Tibial artery (tissue), 4 donors: ENCODE measurements at regions not wholly inside any gene's neighbourhood (a gene's known extent, or its start where the extent isn't known, plus 50 kb on each side); places are given as distances from the start of the nearest gene placed in this dataset.

Experiments
- DNase-seq, 2 donors: peaks; one replicate each; pipeline ENCODE4 v3.0.0-alpha.2; 2019
- H3K27ac ChIP-seq, 2 donors: fragments of 200-600 bp; sonication (generic) in 1 of 2; 1 replicate in 1 of 2; 2 replicates in 1 of 2; pipeline ENCODE4 v1.5.1; 2018 to 2019; ENCODE audit warnings: mild to moderate bottlenecking in 1 of 2
- H3K27me3 ChIP-seq, 2 donors: fragments of 200-600 bp; sonication (generic) in 1 of 2; one replicate each; pipeline versions ENCODE4 v1.5.1 to v1.6.0; 2016 to 2019
- H3K36me3 ChIP-seq, 3 donors: fragments of 200-600 bp; sonication (generic) in 2 of 3; one replicate each; pipeline ENCODE4 v1.5.1; 2016 to 2019; ENCODE audit warnings: mild to moderate bottlenecking in 2 of 3
- H3K4me1 ChIP-seq, 4 donors: fragments of 200-600 bp; sonication (generic) in 2 of 4; 1 replicate in 3 of 4; 2 replicates in 1 of 4; pipeline ENCODE4 v1.5.1; 2016 to 2019
- H3K4me3 ChIP-seq, 2 donors: fragments of 200-600 bp; sonication (generic) in 1 of 2; 1 replicate in 1 of 2; 2 replicates in 1 of 2; pipeline ENCODE4 v1.5.1; 2018 to 2019; ENCODE audit warnings: mild to moderate bottlenecking in 2 of 2
- H3K9me3 ChIP-seq, 3 donors: fragments of 200-600 bp; sonication (generic) in 1 of 3; one replicate each; pipeline ENCODE4 v1.5.1; 2016 to 2019
- CTCF ChIP-seq, 2 experiments: fragments of 200-600 bp in 1 of 2; fragments of 450-650 bp in 1 of 2; IDR thresholded peaks; one replicate each; pipeline ENCODE4 v1.5.1; 2017 to 2019; ENCODE audit warnings: antibody characterized with exemption in 2 of 2, mild to moderate bottlenecking in 1 of 2, moderate library complexity in 1 of 2
- intact Hi-C: fragments of 100-400 bp; cut with DNase I; formaldehyde crosslinking; loops from one replicate; pipeline ENCODE4 v1.15.0; 2023; ENCODE audit warnings: low total_unique reads

- Histone ChIP-seq H3K36me3 (no peaks in the 10 kb centered on the region), H3K4me3 (no peak overlapping the region), H3K27ac (no peak overlapping the region), H3K9me3 (no peaks in the 10 kb centered on the region), H3K27me3 (no peaks in the 10 kb centered on the region), H3K4me1 (no peaks in the 10 kb centered on the region)
- no peak for DNase-seq
- no peak for TF ChIP-seq CTCF (IDR thresholded peaks at IDR 0.05)
- intact Hi-C loops = no loop called here
Measured at GRCh38 chr11:90908074-90908473, 685.2 kb upstream of the CHORDC1 start.

- intact Hi-C loops = no loop called here
- TF ChIP-seq CTCF (IDR thresholded peaks at IDR 0.05) = no peak
Measured at GRCh38 chr11:90895850-90896249, 673.0 kb upstream of the CHORDC1 start.

GRCh38 chr11:90890347-90890746 lies 667.5 kb upstream of the CHORDC1 start:
- Histone ChIP-seq H3K4me3 (no peak overlapping the region), H3K9me3 (no peaks in the 10 kb centered on the region), H3K36me3 (no peaks in the 10 kb centered on the region), H3K27ac (no peak overlapping the region), H3K27me3 (no peaks in the 10 kb centered on the region), H3K4me1 (no peaks in the 10 kb centered on the region)
- intact Hi-C loops = no loop called here
- no peak for DNase-seq
- no peak for TF ChIP-seq CTCF (IDR thresholded peaks at IDR 0.05)

More at GRCh38 chr11:90895850-90896249, 673.0 kb upstream of the CHORDC1 start:
- no peak overlapping the region for H3K27ac ChIP-seq
- H3K27me3 ChIP-seq = no peaks in the 10 kb centered on the region
- DNase-seq = no peak
- no peak overlapping the region for H3K4me3 ChIP-seq
- no peaks in the 10 kb centered on the region for H3K4me1 ChIP-seq
- no peaks in the 10 kb centered on the region for H3K36me3 ChIP-seq
- H3K9me3 ChIP-seq = no peaks in the 10 kb centered on the region

GRCh38 chr11:90884181-90884580 lies 661.3 kb upstream of the CHORDC1 start:
- Histone ChIP-seq H3K36me3 (no peaks in the 10 kb centered on the region), H3K27me3 (no peaks in the 10 kb centered on the region), H3K9me3 (no peaks in the 10 kb centered on the region), H3K4me3 (no peak overlapping the region), H3K27ac (no peak overlapping the region), H3K4me1 (no peaks in the 10 kb centered on the region)
- no peak for TF ChIP-seq CTCF (IDR thresholded peaks at IDR 0.05)
- DNase-seq = no peak
- intact Hi-C loops = no loop called here

- no peak overlapping the region for H3K4me3 ChIP-seq
- no peak for DNase-seq
- no peaks in the 10 kb centered on the region for H3K4me1 ChIP-seq
- H3K36me3 ChIP-seq = no peaks in the 10 kb centered on the region
- no peak overlapping the region for H3K27ac ChIP-seq
- no peaks in the 10 kb centered on the region for H3K9me3 ChIP-seq
- intact Hi-C loops = no loop called here
- no peak for TF ChIP-seq CTCF (IDR thresholded peaks at IDR 0.05)
- H3K27me3 ChIP-seq = no peaks in the 10 kb centered on the region
Measured at GRCh38 chr11:90874986-90875385, 652.1 kb upstream of the CHORDC1 start.

- no peak for TF ChIP-seq CTCF (IDR thresholded peaks at IDR 0.05)
- Histone ChIP-seq H3K9me3 (no peaks in the 10 kb centered on the region), H3K4me3 (no peak overlapping the region), H3K36me3 (no peaks in the 10 kb centered on the region), H3K4me1 (no peaks in the 10 kb centered on the region), H3K27ac (no peak overlapping the region), H3K27me3 (no peaks in the 10 kb centered on the region)
- no peak for DNase-seq
- intact Hi-C loops = no loop called here
Measured at GRCh38 chr11:90874281-90874680, 651.4 kb upstream of the CHORDC1 start.
